Stimulated activated naive B cell treated with anti-CD40 and anti-IgM and Interleukin-4, amounts not matched to agents 10 μg/mL and 1 μg/mL and 100 μg/mL, for 72 hours (primary cell): ENCODE measurements at regions not wholly inside any gene's neighbourhood (a gene's known extent, or its start where the extent isn't known, plus 50 kb on each side); places are given as distances from the start of the nearest gene placed in this dataset.
"Not testable (repeated sequence)": the region's sequence is repeated elsewhere in the genome, so short reads cannot be mapped to it uniquely, and the experiment has no call there.

ENCODE experiments used
- ATAC-seq, 2 donors: fragments of 150-1000 bp; cut with Tn5 transposase; replicated peaks; 2 replicates each; pipeline ENCODE4 v1.10.0; 2021; ENCODE audit warnings: moderate library complexity in 1 of 2
- DNase-seq: peaks from one replicate; pipeline ENCODE4 v3.0.0; 2021
- H3K27ac Mint-ChIP-seq: one replicate; pipeline ENCODE4 v1.8.0; 2022; ENCODE audit warnings: mild to moderate bottlenecking, mixed read lengths
- H3K27me3 Mint-ChIP-seq, 2 donors: one replicate each; pipeline ENCODE4 v1.8.0; 2022; ENCODE audit warnings: mixed read lengths in 2 of 2
- H3K36me3 Mint-ChIP-seq, 2 donors: one replicate each; pipeline ENCODE4 v1.8.0; 2022; ENCODE audit warnings: mixed read lengths in 2 of 2, mild to moderate bottlenecking in 1 of 2
- H3K4me1 Mint-ChIP-seq, 2 donors: one replicate each; pipeline ENCODE4 v1.8.0; 2022; ENCODE audit warnings: mixed read lengths in 2 of 2, mild to moderate bottlenecking in 1 of 2
- H3K4me3 Mint-ChIP-seq, 2 donors: one replicate each; pipeline ENCODE4 v1.8.0; 2022; ENCODE audit warnings: mild to moderate bottlenecking in 2 of 2, mixed read lengths in 2 of 2, moderate library complexity in 1 of 2
- H3K9me3 Mint-ChIP-seq, 2 donors: one replicate each; pipeline ENCODE4 v1.8.0; 2022; ENCODE audit warnings: mixed read lengths in 2 of 2, mild to moderate bottlenecking in 1 of 2

DNA sequence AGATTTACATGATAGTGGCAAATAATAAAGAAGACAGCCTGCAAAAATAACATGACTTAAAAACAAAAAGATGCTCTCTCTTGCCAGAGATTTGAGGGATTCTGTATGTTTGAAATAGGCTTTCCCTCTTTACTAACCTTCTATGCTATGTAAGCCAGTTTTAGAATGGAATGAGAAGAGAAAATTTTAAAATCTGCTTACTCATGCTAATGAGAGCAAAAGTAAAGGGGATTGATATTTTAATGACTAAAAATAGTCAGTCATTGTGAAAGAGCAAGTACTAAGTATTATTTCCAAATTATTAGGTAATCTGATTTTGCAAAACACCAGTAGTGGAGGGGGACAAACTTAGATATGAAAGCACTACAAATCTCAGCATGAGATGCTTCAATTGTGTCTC is 563.3 kb upstream of the ADGRB3 start:
- no peak for ATAC-seq
- Mint-ChIP-seq H3K36me3 (no peaks in the 10 kb centered on the region), H3K27ac (no peak overlapping the region), H3K27me3 (no peaks in the 10 kb centered on the region), H3K4me3 (no peak overlapping the region), H3K4me1 (no peaks in the 10 kb centered on the region), H3K9me3 (no peaks in the 10 kb centered on the region)
- no peak for DNase-seq

DNA sequence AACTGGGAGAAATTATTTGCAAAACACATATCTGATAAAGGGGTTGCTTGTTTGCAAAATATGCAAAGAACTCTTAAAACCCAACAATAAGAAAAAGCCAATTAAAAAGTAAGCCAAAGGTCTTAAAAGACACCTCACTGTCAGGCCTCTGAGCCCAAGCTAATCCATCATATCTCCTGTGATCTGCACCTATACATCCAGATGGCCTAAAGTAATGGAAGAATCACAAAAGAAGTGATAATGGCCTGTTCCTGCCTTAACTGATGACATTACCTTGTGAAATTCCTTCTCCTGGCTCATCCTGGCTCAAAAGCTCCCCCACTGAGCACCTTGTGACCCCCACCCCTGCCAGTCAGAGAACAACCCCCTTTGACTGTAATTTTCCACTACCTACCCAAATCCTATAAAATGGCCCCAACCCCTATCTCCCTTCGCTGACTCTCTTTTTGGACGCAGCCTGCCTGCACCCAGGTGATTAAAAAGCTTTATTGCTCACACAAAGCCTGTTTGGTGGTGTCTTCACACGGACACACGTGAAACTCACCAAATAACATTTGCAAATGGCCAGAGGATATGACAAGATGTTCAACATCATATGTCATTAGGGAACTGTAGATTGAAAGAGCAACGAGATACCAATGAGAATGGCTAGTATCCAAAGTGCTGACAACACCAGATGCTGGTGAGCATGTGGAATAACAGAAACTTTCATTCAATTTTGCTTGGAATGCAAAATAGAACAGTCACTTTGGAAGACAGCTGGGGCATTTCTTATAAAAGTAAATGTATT is 565.0 kb upstream of the ADGRB3 start:
- DNase-seq (no peak), ATAC-seq (no peak)
- Mint-ChIP-seq H3K4me1 (no peaks in the 10 kb centered on the region), H3K27ac (no peak overlapping the region), H3K27me3 (no peaks in the 10 kb centered on the region), H3K9me3 (no peaks in the 10 kb centered on the region), H3K36me3 (no peaks in the 10 kb centered on the region), H3K4me3 (no peak overlapping the region)

DNA sequence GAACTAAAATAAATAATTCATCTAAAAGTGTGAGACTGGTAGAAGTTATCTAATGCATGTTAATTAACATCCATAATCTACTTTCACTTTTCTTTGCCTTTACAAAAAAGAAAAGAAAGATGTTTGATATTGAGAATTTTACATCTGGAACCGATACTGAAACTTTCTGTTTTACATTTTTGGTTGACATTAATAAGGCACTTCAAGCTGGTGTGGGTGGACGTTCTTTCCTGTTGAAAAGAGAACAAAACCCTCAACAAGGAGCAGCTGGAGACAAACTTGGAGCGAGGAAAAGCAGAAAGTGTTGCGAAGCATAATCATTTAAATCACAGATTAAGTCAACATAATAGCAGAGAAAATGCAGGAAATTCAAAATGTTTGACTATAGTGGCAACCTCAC is 575.2 kb upstream of the ADGRB3 start:
- Mint-ChIP-seq H3K36me3 (no peaks in the 10 kb centered on the region), H3K4me1 (no peaks in the 10 kb centered on the region), H3K9me3 (peaks cover 0 to 4% of the 10 kb centered on the region in 2 donors), H3K27ac (no peak overlapping the region), H3K27me3 (no peaks in the 10 kb centered on the region), H3K4me3 (no peak overlapping the region)
- ATAC-seq (no peak), DNase-seq (no peak)

DNA sequence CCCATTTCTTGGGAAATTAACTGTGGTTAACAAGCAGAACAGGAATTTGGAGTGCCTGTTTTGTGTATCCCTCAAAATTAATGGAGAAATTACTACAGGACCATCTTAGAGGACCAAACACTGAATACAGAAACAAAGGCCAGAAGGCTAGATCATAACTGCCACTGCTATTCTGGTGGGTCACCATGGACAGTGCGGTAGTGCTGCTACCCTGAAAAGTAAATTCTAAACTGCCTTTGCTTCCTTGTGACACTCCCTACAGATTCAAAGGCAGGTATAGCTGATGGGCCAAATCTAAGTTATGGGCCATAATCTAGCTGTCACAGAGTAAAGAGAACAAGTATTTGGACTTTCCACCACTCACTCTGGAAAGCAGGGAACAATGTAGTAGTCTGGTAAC is 575.8 kb upstream of the ADGRB3 start:
- H3K9me3 Mint-ChIP-seq, result peaks cover 0 to 4% of the 10 kb centered on the region in 2 donors
- no peak overlapping the region for H3K4me3 Mint-ChIP-seq
- H3K27me3 Mint-ChIP-seq, result no peaks in the 10 kb centered on the region

DNA sequence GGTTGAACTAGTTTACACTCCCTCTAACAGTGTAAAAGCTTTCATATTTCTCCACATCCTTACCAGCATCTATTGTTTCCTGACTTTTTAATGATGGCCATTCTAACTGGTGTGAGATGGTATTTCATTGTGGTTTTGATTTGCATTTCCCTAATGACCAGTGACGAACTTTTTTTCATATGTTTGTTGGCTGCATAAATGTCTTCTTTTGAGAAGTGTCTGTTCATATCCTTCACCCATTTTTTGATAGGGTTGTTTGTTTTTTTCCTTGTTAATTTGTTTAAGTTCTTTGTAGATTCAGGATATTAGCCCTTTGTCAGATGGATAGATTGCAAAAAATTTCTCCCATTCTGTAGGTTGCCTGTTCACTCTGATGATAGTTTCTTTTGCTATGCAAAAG is 578.5 kb upstream of the ADGRB3 start:
- not testable (repeated sequence) for H3K36me3 Mint-ChIP-seq, H3K4me1 Mint-ChIP-seq, ATAC-seq, H3K4me3 Mint-ChIP-seq, H3K27me3 Mint-ChIP-seq, DNase-seq, H3K9me3 Mint-ChIP-seq, H3K27ac Mint-ChIP-seq

More for the DNA sequence above, 575.8 kb upstream of the ADGRB3 start:
- DNase-seq (no peak), ATAC-seq (no peak)
- Mint-ChIP-seq H3K27ac (no peak overlapping the region), H3K36me3 (no peaks in the 10 kb centered on the region), H3K4me1 (no peaks in the 10 kb centered on the region)

DNA sequence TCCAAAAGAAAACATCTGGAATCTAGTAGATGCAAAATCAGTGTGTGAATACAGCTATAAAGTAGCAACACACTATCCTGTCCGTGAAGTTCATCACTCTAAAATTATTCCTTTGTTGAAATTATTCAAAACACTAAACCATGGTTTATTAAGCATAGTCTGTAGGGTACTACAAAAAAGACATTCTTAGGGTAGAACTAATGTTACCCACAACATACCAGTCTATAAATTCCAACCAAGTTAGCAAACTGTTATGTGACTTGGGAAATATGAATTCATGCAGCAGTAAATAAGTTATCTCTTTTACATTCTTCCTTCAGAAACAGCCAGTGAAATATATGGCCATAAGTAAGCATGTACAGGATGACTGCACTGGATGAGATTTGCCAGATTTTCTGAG is 580.3 kb upstream of the ADGRB3 start:
- H3K4me1 Mint-ChIP-seq, result no peaks in the 10 kb centered on the region

DNA sequence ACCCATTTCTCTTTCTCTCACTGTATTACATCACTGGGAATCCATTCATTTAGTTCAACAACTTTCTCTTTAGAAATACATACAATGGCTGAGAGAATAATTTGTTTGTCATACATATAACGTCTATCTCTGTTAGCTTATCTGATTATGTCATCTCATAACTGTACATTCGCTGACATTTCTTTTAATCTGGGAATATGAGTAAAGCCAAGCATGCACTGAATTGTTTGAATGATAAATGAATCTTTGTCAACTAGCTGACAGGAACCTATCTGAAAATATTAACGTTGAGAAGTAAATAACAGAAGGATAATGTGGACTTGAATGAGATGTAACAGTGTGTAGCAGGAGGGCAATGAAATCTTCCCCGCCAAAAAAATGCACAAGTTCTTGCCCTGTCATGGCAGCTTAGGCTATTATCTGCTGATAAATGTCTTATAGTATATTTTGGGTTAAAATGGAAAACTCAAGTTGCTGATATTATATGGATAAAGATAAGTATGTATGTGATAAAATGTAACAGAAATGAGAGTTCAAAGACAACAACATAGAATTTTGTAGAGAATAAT is 581.2 kb upstream of the ADGRB3 start:
- DNase-seq, result no peak

More for the DNA sequence above, 580.3 kb upstream of the ADGRB3 start:
- no peak overlapping the region for H3K27ac Mint-ChIP-seq
- no peaks in the 10 kb centered on the region for H3K27me3 Mint-ChIP-seq
- H3K36me3 Mint-ChIP-seq, result no peaks in the 10 kb centered on the region
- ATAC-seq (no peak), DNase-seq (no peak)
- H3K4me3 Mint-ChIP-seq, result no peak overlapping the region
- H3K9me3 Mint-ChIP-seq, result peaks cover 0 to 4% of the 10 kb centered on the region in 2 donors

DNA sequence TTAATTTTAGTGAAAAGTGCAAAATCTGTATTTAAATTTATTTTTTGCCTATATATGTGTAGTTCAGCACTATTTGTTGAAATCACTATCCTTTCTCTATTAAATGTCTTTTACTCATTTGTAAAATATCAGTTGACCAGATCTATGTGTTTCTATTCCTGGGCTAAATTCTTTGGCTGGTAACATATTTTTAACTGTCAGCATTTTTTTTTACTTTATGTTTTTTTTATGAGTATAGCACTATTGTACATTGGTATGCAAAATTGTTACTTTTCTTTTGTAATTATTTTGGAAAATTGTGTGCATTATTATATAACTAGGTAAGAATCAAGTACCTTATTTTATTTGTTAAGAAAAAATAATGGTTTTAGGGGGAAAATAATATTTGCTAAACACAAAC is 582.8 kb upstream of the ADGRB3 start:
- no peaks in the 10 kb centered on the region for H3K36me3 Mint-ChIP-seq
- no peak overlapping the region for H3K27ac Mint-ChIP-seq
- H3K4me3 Mint-ChIP-seq, result no peak overlapping the region
- H3K27me3 Mint-ChIP-seq, result no peaks in the 10 kb centered on the region
- ATAC-seq (no peak), DNase-seq (no peak)
- peaks cover 0 to 6% of the 10 kb centered on the region in 2 donors for H3K9me3 Mint-ChIP-seq
- H3K4me1 Mint-ChIP-seq, result no peaks in the 10 kb centered on the region

More for the DNA sequence above, 581.2 kb upstream of the ADGRB3 start:
- Mint-ChIP-seq H3K4me1 (no peaks in the 10 kb centered on the region), H3K4me3 (no peak overlapping the region), H3K27me3 (no peaks in the 10 kb centered on the region), H3K36me3 (no peaks in the 10 kb centered on the region), H3K27ac (no peak overlapping the region), H3K9me3 (peaks cover 0 to 4% of the 10 kb centered on the region in 2 donors)
- no peak for ATAC-seq

DNA sequence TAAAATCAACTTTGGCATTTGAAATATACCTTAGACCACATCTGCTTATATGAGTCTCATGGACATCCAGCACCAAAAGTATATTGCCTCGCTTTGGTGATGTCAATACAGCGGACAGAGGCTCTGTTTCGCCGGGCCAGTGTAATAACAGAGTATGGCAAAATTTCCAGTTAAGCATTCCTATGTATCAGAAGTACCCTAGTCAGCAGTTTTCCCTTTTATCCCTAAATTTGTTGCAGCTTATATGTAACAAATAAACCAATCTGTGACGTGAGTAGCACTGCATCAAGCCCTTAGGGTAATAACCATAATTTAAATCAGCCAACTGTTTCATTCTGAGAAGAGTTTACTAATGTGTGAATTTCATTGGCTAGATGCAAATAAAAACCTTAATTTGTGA is 585.5 kb upstream of the ADGRB3 start:
- Mint-ChIP-seq H3K4me1 (no peaks in the 10 kb centered on the region), H3K27me3 (no peaks in the 10 kb centered on the region), H3K9me3 (peaks cover 0 to 2% of the 10 kb centered on the region in 2 donors), H3K4me3 (no peak overlapping the region), H3K27ac (no peak overlapping the region), H3K36me3 (no peaks in the 10 kb centered on the region)
- ATAC-seq, result no peak
- DNase-seq, result no peak

DNA sequence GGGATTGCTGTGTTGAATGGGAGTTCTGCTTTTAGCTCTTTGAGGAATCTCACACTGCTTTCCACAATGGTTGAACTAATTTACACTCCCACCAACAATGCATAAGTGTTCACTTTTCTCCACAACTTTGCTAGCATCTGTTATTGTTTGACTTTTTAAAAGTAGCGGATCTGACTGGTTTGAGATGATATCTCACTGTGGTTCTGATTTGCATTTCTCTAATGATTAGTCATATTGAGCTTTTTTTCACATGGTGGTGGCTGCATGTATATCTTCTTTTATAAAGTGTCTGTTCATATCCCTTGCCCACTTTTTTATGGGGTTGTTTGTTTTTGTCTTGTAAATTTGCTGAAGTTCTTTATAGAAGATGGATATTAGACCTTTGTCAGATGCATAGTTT is 588.3 kb upstream of the ADGRB3 start:
- DNase-seq (no peak), ATAC-seq (no peak)
- Mint-ChIP-seq H3K36me3 (no peaks in the 10 kb centered on the region), H3K4me1 (no peaks in the 10 kb centered on the region), H3K27ac (no peak overlapping the region), H3K9me3 (peaks cover 0 to 2% of the 10 kb centered on the region in 2 donors), H3K4me3 (no peak overlapping the region), H3K27me3 (no peaks in the 10 kb centered on the region)

DNA sequence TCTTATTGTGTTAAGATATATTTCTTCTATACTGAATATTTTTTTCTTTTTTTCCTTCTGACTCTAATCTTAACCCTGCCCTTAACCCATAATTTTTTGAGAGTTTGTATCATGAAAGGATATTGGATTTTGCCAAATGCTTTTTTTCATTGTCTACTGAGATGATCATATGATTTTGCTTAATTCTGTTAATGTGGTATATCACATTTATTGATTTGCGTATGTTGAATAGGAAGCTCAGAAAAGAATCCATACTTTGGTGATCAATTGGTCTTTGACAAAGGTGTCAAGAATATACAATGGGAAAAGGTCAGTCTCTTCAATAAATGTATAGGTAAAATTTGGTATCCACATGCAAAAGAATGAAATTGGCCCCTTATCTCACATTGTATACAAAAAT is 588.8 kb upstream of the ADGRB3 start:
- ATAC-seq, result no peak
- Mint-ChIP-seq H3K27ac (no peak overlapping the region), H3K4me1 (no peaks in the 10 kb centered on the region)

DNA sequence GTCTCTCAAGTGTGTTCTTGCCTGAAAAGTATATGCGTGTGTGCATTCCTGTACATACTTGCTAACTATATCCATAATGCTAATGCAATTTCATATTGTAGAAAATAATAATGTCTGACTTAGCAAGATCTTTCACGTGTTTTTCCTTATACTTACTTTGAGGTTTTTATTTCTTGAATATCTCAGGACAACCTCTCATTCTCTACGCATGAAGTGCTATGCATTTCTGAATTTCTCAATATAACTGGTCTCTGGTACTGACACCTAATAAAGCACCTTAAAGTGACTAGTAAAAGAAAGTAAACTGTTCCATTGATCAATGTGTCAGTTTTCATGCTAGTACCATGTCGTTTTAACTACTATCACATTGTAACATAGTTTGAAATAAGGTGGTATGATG is 589.9 kb upstream of the ADGRB3 start:
- Mint-ChIP-seq H3K36me3 (no peaks in the 10 kb centered on the region), H3K4me1 (no peaks in the 10 kb centered on the region), H3K9me3 (peaks cover 2 to 3% of the 10 kb centered on the region in 2 donors), H3K27ac (no peak overlapping the region), H3K27me3 (no peaks in the 10 kb centered on the region), H3K4me3 (no peak overlapping the region)
- no peak for ATAC-seq
- DNase-seq, result no peak

More for the DNA sequence above, 588.8 kb upstream of the ADGRB3 start:
- H3K9me3 Mint-ChIP-seq, result peaks cover 0 to 2% of the 10 kb centered on the region in 2 donors
- no peaks in the 10 kb centered on the region for H3K27me3 Mint-ChIP-seq
- DNase-seq, result no peak
- no peaks in the 10 kb centered on the region for H3K36me3 Mint-ChIP-seq
- H3K4me3 Mint-ChIP-seq, result no peak overlapping the region

DNA sequence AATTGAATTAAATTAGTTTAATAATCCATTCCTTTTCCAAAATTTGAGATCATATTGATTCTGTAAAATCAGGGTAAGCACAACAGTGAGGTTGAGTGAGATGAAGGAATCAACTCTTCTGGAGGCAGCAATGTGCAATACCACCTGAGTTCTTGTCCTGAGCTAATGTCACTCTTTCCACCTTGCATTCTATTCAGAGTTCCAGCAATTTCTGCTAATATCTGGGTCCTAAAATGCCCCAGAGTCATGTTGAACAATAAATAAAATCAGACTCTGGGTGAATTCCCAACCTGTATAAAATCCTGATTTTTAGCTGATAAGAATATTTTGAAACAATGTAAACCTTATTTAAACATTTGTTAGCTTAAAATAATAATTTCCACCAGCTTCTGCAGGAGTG is 590.8 kb upstream of the ADGRB3 start:
- Mint-ChIP-seq H3K27ac (no peak overlapping the region), H3K4me3 (no peak overlapping the region), H3K27me3 (no peaks in the 10 kb centered on the region), H3K9me3 (peaks cover 2 to 3% of the 10 kb centered on the region in 2 donors), H3K4me1 (no peaks in the 10 kb centered on the region), H3K36me3 (no peaks in the 10 kb centered on the region)
- no peak for DNase-seq
- ATAC-seq, result no peak

DNA sequence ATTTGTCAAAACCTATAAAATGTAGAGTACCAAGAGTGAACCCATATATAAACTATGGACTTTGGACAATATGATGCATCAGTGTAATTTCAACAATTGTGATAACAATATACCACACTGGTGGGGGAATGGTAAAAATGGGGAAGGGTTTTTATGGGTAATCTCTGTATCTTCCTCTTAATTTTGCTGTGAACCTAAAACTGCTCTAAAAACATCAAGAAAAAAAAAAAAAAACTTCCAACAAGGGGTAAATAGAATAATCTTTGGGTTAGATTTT is 592.0 kb upstream of the ADGRB3 start:
- H3K36me3 Mint-ChIP-seq, result no peaks in the 10 kb centered on the region
- no peaks in the 10 kb centered on the region for H3K4me1 Mint-ChIP-seq
- H3K27ac Mint-ChIP-seq, result no peak overlapping the region
- H3K9me3 Mint-ChIP-seq, result peaks cover 2 to 3% of the 10 kb centered on the region in 2 donors
- no peak for ATAC-seq
- no peak overlapping the region for H3K4me3 Mint-ChIP-seq
- H3K27me3 Mint-ChIP-seq, result no peaks in the 10 kb centered on the region
- no peak for DNase-seq

DNA sequence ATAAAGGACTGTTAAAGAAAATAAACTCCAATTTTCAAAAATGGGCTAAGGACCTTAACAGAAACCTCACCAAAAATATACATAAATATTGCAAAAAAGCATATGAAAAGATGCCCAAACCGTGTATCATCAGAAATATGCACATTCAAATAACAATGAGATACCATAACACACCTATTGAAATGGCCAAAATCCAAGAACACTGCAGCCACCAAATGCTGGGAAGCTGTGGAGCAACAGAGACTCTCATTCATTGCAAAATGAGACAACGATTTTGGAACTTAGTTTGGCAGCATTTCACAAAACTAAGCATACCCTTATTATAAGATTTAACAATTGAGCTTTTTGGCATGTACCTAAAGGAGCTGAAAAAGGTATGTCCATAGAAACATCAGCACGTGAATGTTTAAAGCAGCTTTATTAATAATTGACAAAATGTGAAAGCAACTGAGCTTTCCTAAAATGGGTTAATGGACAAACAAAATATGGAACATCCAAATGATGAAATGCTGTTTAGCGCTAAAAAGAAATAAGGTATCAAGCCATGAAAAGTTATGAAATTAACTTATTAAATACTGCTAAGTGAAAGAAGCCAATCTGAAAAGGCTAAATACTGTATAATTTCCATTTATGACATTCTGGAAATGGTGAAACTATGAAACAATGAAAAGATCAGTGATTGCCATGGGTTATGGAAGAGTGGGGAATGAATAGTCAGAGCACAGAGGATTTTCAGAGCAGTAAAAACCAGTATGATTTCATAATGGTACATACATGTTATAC is 592.6 kb upstream of the ADGRB3 start:
- H3K4me3 Mint-ChIP-seq, result no peak overlapping the region
- ATAC-seq (no peak), DNase-seq (no peak)
- H3K4me1 Mint-ChIP-seq, result no peaks in the 10 kb centered on the region
- no peaks in the 10 kb centered on the region for H3K27me3 Mint-ChIP-seq
- peaks cover under 1 to 3% of the 10 kb centered on the region in 2 donors for H3K9me3 Mint-ChIP-seq
- H3K36me3 Mint-ChIP-seq, result no peaks in the 10 kb centered on the region
- H3K27ac Mint-ChIP-seq, result no peak overlapping the region
